CD14-positive monocyte (primary cell): ENCODE measurements at regions not wholly inside any gene's neighbourhood (a gene's known extent, or its start where the extent isn't known, plus 50 kb on each side); places are given as distances from the start of the nearest gene placed in this dataset.

Source experiments
- DNase-seq, 3 donors: peaks; one replicate each; pipeline ENCODE4 v3.0.0-alpha.2; 2011 to 2022
- H2AFZ ChIP-seq: 2 replicates; pipeline ENCODE4 v1.6.0; 2012; ENCODE audit warnings: mild to moderate bottlenecking, low read depth, low read length, inconsistent platforms; ENCODE audit not compliant: insufficient read depth, poor library complexity, severe bottlenecking
- H3K27ac ChIP-seq, 2 donors: 1 replicate in 1 of 2; 2 replicates in 1 of 2; pipeline ENCODE4 v1.5.1; 2012 to 2013; ENCODE audit warnings: low read length in 2 of 2, control low read depth in 1 of 2, inconsistent platforms in 1 of 2, low read depth in 1 of 2, mild to moderate bottlenecking in 1 of 2
- H3K27me3 ChIP-seq, 2 donors: one replicate each; pipeline versions ENCODE4 v1.6.0 to v1.6.1; 2011 to 2013; ENCODE audit warnings: low read length in 2 of 2; ENCODE audit not compliant: control insufficient read depth in 2 of 2, insufficient read depth in 2 of 2
- H3K36me3 ChIP-seq, 2 donors: replicated peaks in 1 of 2; 1 replicate in 1 of 2; 2 replicates in 1 of 2; pipeline versions ENCODE4 v1.5.1 to v1.6.1; 2012 to 2013; ENCODE audit warnings: low read length in 2 of 2, control low read depth in 1 of 2, inconsistent platforms in 1 of 2, mild to moderate bottlenecking in 1 of 2; ENCODE audit not compliant: insufficient read depth in 2 of 2, control insufficient read depth in 1 of 2
- H3K4me1 ChIP-seq, 2 donors: 1 replicate in 1 of 2; 2 replicates in 1 of 2; pipeline versions ENCODE4 v1.5.1 to v1.6.1; 2012 to 2013; ENCODE audit warnings: low read length in 2 of 2, control low read depth in 1 of 2, inconsistent platforms in 1 of 2, mild to moderate bottlenecking in 1 of 2, moderate library complexity in 1 of 2; ENCODE audit not compliant: insufficient read depth in 2 of 2, control insufficient read depth in 1 of 2
- H3K4me2 ChIP-seq: replicated peaks from 2 replicates; pipeline ENCODE3; 2012; ENCODE audit warnings: low read length, moderate library complexity, mild to moderate bottlenecking; ENCODE audit not compliant: poor library complexity, severe bottlenecking; ENCODE audit errors: extremely low read depth
- H3K4me3 ChIP-seq, 3 experiments: fragments of 200-600 bp in 1 of 3; sonication (generic) in 1 of 3; replicated peaks in 1 of 3; 1 replicate in 2 of 3; 2 replicates in 1 of 3; pipeline ENCODE4 v1.5.1; 2011 to 2013; ENCODE audit warnings: low read length in 3 of 3, mild to moderate bottlenecking in 3 of 3, control low read depth in 2 of 3, low read depth in 2 of 3, inconsistent platforms in 1 of 3, moderate library complexity in 1 of 3
- H3K79me2 ChIP-seq: 2 replicates; pipeline ENCODE4 v1.6.0; 2012; ENCODE audit warnings: mild to moderate bottlenecking, control low read depth, inconsistent platforms, low read length, moderate library complexity; ENCODE audit not compliant: insufficient read depth
- H3K9ac ChIP-seq: 2 replicates; pipeline ENCODE4 v1.6.0; 2017; ENCODE audit warnings: low read length, mild to moderate bottlenecking; ENCODE audit not compliant: insufficient read depth, poor library complexity, severe bottlenecking
- H3K9me3 ChIP-seq, 2 donors: replicated peaks in 1 of 2; 1 replicate in 1 of 2; 2 replicates in 1 of 2; pipeline versions ENCODE4 v1.5.1 to v1.6.1; 2012 to 2013; ENCODE audit warnings: low read length in 2 of 2, control low read depth in 1 of 2; ENCODE audit not compliant: control insufficient read depth in 1 of 2, insufficient read depth in 1 of 2
- H4K20me1 ChIP-seq: 2 replicates; pipeline ENCODE4 v1.6.0; 2012; ENCODE audit warnings: mild to moderate bottlenecking, low read length, control low read depth, moderate library complexity; ENCODE audit not compliant: insufficient read depth
- H3K27ac Mint-ChIP-seq, 7 donors: one replicate each; pipeline ENCODE4 v1.8.0; 2020; ENCODE audit warnings: mild to moderate bottlenecking in 7 of 7, mixed read lengths in 7 of 7, moderate library complexity in 6 of 7, inconsistent platforms in 2 of 7
- H3K27me3 Mint-ChIP-seq, 3 donors: one replicate each; pipeline ENCODE4 v1.8.0; 2021 to 2022; ENCODE audit warnings: low read depth in 3 of 3, mild to moderate bottlenecking in 3 of 3, mixed read lengths in 3 of 3, moderate library complexity in 3 of 3, inconsistent platforms in 1 of 3
- H3K36me3 Mint-ChIP-seq, 2 donors: one replicate each; pipeline ENCODE4 v1.8.0; 2020; ENCODE audit warnings: mixed read lengths in 2 of 2, inconsistent platforms in 1 of 2, mild to moderate bottlenecking in 1 of 2
- H3K4me1 Mint-ChIP-seq: one replicate; pipeline ENCODE4 v1.8.0; 2020; ENCODE audit warnings: mild to moderate bottlenecking, mixed read lengths
- H3K4me3 Mint-ChIP-seq, 2 donors: one replicate each; pipeline ENCODE4 v1.8.0; 2020; ENCODE audit warnings: mild to moderate bottlenecking in 2 of 2, mixed read lengths in 2 of 2, moderate library complexity in 1 of 2
- H3K9me3 Mint-ChIP-seq, 7 donors: one replicate each; pipeline ENCODE4 v1.8.0; 2020 to 2022; ENCODE audit warnings: mixed read lengths in 7 of 7, mild to moderate bottlenecking in 6 of 7, moderate library complexity in 6 of 7, inconsistent platforms in 2 of 7
- WGBS: methylation state at CpG from one replicate; pipeline ENCODE4 v1.1.5; 2013; ENCODE audit warnings: missing lambda C conversion rate; ENCODE audit not compliant: insufficient coverage; 5-methylcytosine and 5-hydroxymethylcytosine counted together
- intact Hi-C, 2 donors: fragments of 100-400 bp; cut with micrococcal nuclease; formaldehyde crosslinking; loops; one replicate each; pipeline versions ENCODE4 v1.15.0 to v1.15.1; 2023
- TF ChIP-seq, protein P1 (sequence below): fragments of 200-600 bp; IDR thresholded peaks from one replicate; pipeline ENCODE4 v1.8.0; 2022; ENCODE audit warnings: antibody characterized with exemption, mild to moderate bottlenecking

DNA sequence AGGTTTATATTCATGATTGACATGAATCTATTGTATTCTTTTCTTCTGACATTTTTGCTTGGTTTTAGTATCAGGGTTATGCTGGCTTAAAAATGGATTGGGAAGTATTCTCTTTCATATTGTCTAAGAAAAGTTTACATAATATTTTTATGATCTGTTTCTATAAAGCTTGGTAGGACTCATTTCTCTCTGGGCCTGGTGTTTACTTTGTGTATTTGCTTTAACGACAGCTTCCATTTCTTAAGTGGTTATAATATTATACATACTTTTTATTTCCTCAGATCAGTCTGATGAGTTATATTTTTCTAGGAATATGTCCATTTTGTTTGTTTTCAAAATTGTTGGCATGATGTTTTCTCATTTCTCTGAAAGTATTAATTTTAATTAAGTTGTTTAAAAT is 117.9 kb upstream of the IL12A start:
- H3K9me3 ChIP-seq: no peaks in the 10 kb centered on the region
- no peaks in the 10 kb centered on the region for H3K36me3 ChIP-seq
- no peaks in the 10 kb centered on the region for H4K20me1 ChIP-seq
- H3K27me3 ChIP-seq: no peaks in the 10 kb centered on the region
- TF ChIP-seq, protein P1, sequence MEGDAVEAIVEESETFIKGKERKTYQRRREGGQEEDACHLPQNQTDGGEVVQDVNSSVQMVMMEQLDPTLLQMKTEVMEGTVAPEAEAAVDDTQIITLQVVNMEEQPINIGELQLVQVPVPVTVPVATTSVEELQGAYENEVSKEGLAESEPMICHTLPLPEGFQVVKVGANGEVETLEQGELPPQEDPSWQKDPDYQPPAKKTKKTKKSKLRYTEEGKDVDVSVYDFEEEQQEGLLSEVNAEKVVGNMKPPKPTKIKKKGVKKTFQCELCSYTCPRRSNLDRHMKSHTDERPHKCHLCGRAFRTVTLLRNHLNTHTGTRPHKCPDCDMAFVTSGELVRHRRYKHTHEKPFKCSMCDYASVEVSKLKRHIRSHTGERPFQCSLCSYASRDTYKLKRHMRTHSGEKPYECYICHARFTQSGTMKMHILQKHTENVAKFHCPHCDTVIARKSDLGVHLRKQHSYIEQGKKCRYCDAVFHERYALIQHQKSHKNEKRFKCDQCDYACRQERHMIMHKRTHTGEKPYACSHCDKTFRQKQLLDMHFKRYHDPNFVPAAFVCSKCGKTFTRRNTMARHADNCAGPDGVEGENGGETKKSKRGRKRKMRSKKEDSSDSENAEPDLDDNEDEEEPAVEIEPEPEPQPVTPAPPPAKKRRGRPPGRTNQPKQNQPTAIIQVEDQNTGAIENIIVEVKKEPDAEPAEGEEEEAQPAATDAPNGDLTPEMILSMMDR: no peak
- no peak for DNase-seq
- H3K4me3 ChIP-seq: no peak overlapping the region
- Mint-ChIP-seq H3K4me1 (peaks cover 16% of the 10 kb centered on the region), H3K36me3 (no peaks in the 10 kb centered on the region), H3K27me3 (no peaks in the 10 kb centered on the region), H3K9me3 (no peaks in the 10 kb centered on the region), H3K27ac (no peak overlapping the region), H3K4me3 (no peak overlapping the region)
- H3K79me2 ChIP-seq: no peaks in the 10 kb centered on the region
- no peak overlapping the region for H2AFZ ChIP-seq
- WGBS: no CpG with 5 or more reads among the region's 1 CpG
- H3K27ac ChIP-seq: no peak overlapping the region
- no peak overlapping the region for H3K4me2 ChIP-seq
- H3K4me1 ChIP-seq: no peaks in the 10 kb centered on the region
- intact Hi-C loops: no loop called here
- H3K9ac ChIP-seq: no peak overlapping the region

DNA sequence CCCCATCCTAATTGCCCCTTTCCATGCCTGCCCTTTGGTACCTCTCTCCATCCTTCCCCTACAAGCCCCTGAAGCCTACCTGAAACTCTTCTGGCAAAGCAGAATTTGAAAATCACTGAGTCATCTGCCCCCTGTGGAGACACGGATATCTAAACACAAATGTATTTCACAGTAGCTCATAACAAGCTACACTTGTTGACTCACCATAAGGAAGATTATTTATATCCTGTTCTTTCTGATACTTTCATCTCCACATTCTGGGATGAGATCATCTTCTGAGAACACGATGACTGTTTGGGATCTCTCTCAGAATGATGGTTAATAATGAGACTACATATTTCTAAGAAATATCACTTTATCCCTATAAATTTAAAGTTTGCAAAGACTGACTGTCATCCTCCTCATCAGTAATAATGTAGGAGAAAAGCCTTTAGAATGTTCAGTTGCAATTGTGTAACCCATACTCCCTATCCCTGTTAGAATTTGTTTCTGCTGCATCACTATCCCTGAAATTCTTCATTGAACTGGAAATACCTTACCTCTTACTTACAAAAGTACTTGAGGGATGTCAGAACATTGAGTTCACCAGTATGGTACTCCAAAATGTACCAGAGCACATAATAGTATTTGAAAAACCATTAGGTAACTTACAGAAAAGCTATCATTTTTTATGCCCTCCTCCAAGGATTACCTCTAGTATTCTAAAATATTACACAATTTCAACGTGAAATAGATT is 116.1 kb upstream of the IL12A start:
- Histone ChIP-seq H3K27ac (no peak overlapping the region), H3K9ac (no peak overlapping the region), H3K27me3 (no peaks in the 10 kb centered on the region), H3K9me3 (no peaks in the 10 kb centered on the region), H3K4me1 (no peaks in the 10 kb centered on the region), H3K79me2 (no peaks in the 10 kb centered on the region), H3K4me3 (no peak overlapping the region), H2AFZ (no peak overlapping the region), H4K20me1 (no peaks in the 10 kb centered on the region), H3K4me2 (no peak overlapping the region), H3K36me3 (no peaks in the 10 kb centered on the region)
- no CpG with 5 or more reads among the region's 3 CpGs for WGBS
- TF ChIP-seq, protein P1: no peak
- peak overlapping the region in 1 of 7 donors; percentile 5 for H3K27ac Mint-ChIP-seq
- no peaks in the 10 kb centered on the region for H3K36me3 Mint-ChIP-seq
- peaks cover 21% of the 10 kb centered on the region for H3K4me1 Mint-ChIP-seq
- peaks cover 0 to 1% (median 0%) of the 10 kb centered on the region in 3 donors for H3K27me3 Mint-ChIP-seq
- intact Hi-C loops: no loop called here
- H3K4me3 Mint-ChIP-seq: no peak overlapping the region
- H3K9me3 Mint-ChIP-seq: no peaks in the 10 kb centered on the region
- DNase-seq: no peak
